ENCODE measurements at regions not wholly inside any gene's neighbourhood (a gene's known extent, or its start where the extent isn't known, plus 50 kb on each side); places are given as distances from the start of the nearest gene placed in this dataset.

- peaks cover 9% of the 10 kb centered on the region for H3K4me1 ChIP-seq (ENCODE audit: control insufficient read depth, insufficient read depth, low read length)
- no peak overlapping the region for H3K4me2 ChIP-seq (ENCODE audit: control insufficient read depth, insufficient read depth)
- no peaks in the 10 kb centered on the region for H3K79me2 ChIP-seq (ENCODE audit: control insufficient read depth, insufficient read depth, low read length)
- H3K27ac ChIP-seq (ENCODE audit: control insufficient read depth, insufficient read depth): no peak overlapping the region
- in situ Hi-C loops (cut with MboI): no loop called here
- no peaks in the 10 kb centered on the region for H4K20me1 ChIP-seq (ENCODE audit: control insufficient read depth, insufficient read depth)
- SMC1A ChIA-PET (ENCODE audit: uncharacterized antibody, unreplicated experiment): interaction anchor here (0.6 to 1.9 kb wide), 3 partner anchors 10 to 744 kb away, joined by 3 to 7 read pairs (median 3); no protein-coding TSS in a partner anchor
- H3K9ac ChIP-seq (ENCODE audit: control insufficient read depth, insufficient read depth, low read length): no peak overlapping the region
- H2AFZ ChIP-seq (ENCODE audit: control insufficient read depth, low read depth, low read length): no peak overlapping the region
- FAIRE-seq: no peak
- H3K36me3 ChIP-seq (ENCODE audit: control insufficient read depth in 2 of 2, insufficient read depth in 2 of 2, low read length in 1 of 2): no peaks in the 10 kb centered on the region
- no peak for ATAC-seq
- no peaks in the 10 kb centered on the region for H3K27me3 ChIP-seq (replicated peaks in 1 of 2; ENCODE audit: control insufficient read depth in 2 of 2, insufficient read depth in 2 of 2, low read length in 1 of 2)
- no peak for TF ChIP-seq ZBED1 (IDR thresholded peaks at IDR 0.05; ENCODE audit: borderline replicate concordance)
- TF ChIP-seq SIN3A (IDR thresholded peaks at IDR 0.05; ENCODE audit: low read depth, low read length): no peak
- TF ChIP-seq MXI1 (IDR thresholded peaks at IDR 0.05; ENCODE audit: low read depth, low read length): no peak
- no peak for TF ChIP-seq PAX5 (IDR thresholded peaks at IDR 0.05; ENCODE audit: borderline replicate concordance, low read depth, low read length)
- no peak for TF ChIP-seq BCL11A (IDR thresholded peaks at IDR 0.05; ENCODE audit: low read depth, low read length)
- TF ChIP-seq GABPA (IDR thresholded peaks at IDR 0.05; ENCODE audit: low read depth): no peak
- TF ChIP-seq CHD4 (IDR thresholded peaks at IDR 0.05): no peak
- WGBS (ENCODE audit: insufficient coverage, insufficient replicate concordance, low lambda C conversion rate, missing lambda C conversion rate): 76% methylated on average over 3 of the region's 3 CpGs
- H3K9me3 ChIP-seq (replicated peaks; ENCODE audit: control insufficient read depth, insufficient read depth, low read length): no peaks in the 10 kb centered on the region; the same call in 2 of the 3 replicates
- BruUV-seq (replicated peaks): no TSS peak
- H3K4me3 ChIP-seq: no peak overlapping the region
- RAD21 ChIA-PET (ENCODE audit: unreplicated experiment): no interaction called here
- intact Hi-C loops (cut with micrococcal nuclease; ENCODE audit: unreplicated experiment): no loop called here
- CTCF ChIA-PET: no interaction called here
- POLR2A ChIA-PET: no interaction called here
- DNase-seq (ENCODE audit: low read depth, low spot score): no peak
Measured at GRCh38 chr1:101183388-101183699, 53.5 kb upstream of the S1PR1 start.

GRCh38 chr1:101182627-101183387 lies 54.0 kb upstream of the S1PR1 start:
- RAD21 ChIA-PET (ENCODE audit: unreplicated experiment): no interaction called here
- BruUV-seq (replicated peaks): no TSS peak
- no peak overlapping the region for H3K9ac ChIP-seq (ENCODE audit: control insufficient read depth, insufficient read depth, low read length)
- no peaks in the 10 kb centered on the region for H3K9me3 ChIP-seq (replicated peaks; ENCODE audit: control insufficient read depth, insufficient read depth, low read length)
- H3K36me3 ChIP-seq (ENCODE audit: control insufficient read depth in 2 of 2, insufficient read depth in 2 of 2, low read length in 1 of 2): no peaks in the 10 kb centered on the region
- no peaks in the 10 kb centered on the region for H3K79me2 ChIP-seq (ENCODE audit: control insufficient read depth, insufficient read depth, low read length)
- no peak overlapping the region for H3K27ac ChIP-seq (ENCODE audit: control insufficient read depth, insufficient read depth)
- no peak for ATAC-seq
- SMC1A ChIA-PET (ENCODE audit: uncharacterized antibody, unreplicated experiment): interaction anchor here (0.6 to 1.9 kb wide), 2 partner anchors 10 to 16 kb away, joined by 3 to 7 read pairs; no protein-coding TSS in a partner anchor
- POLR2A ChIA-PET: no interaction called here
- in situ Hi-C loops (cut with MboI): no loop called here
- no peak overlapping the region for H3K4me3 ChIP-seq
- H4K20me1 ChIP-seq (ENCODE audit: control insufficient read depth, insufficient read depth): no peaks in the 10 kb centered on the region
- intact Hi-C loops (cut with micrococcal nuclease; ENCODE audit: unreplicated experiment): no loop called here
- DNase-seq (ENCODE audit: low read depth, low spot score): no peak
- peaks cover 15% of the 10 kb centered on the region for H3K4me1 ChIP-seq (ENCODE audit: control insufficient read depth, insufficient read depth, low read length)
- no peak overlapping the region for H3K4me2 ChIP-seq (ENCODE audit: control insufficient read depth, insufficient read depth)
- H3K27me3 ChIP-seq (replicated peaks in 1 of 2; ENCODE audit: control insufficient read depth in 2 of 2, insufficient read depth in 2 of 2, low read length in 1 of 2): no peaks in the 10 kb centered on the region
- no peak for TF ChIP-seq POLR2AphosphoS2 (IDR thresholded peaks at IDR 0.05; ENCODE audit: low read depth, low read length)
- TF ChIP-seq ATF3 (IDR thresholded peaks at IDR 0.05; ENCODE audit: borderline replicate concordance, extremely low read depth, low read depth, low read length): no peak
- no peak for FAIRE-seq
- no peak overlapping the region for H2AFZ ChIP-seq (ENCODE audit: control insufficient read depth, low read depth, low read length)
- CTCF ChIA-PET: no interaction called here
